DND-41 (cell line): ENCODE measurements at regions not wholly inside any gene's neighbourhood (a gene's known extent, or its start where the extent isn't known, plus 50 kb on each side); places are given as distances from the start of the nearest gene placed in this dataset.

Experiments
- ATAC-seq: fragments of 200-7000 bp; cut with Tn5 transposase; 3 replicates; pipeline ENCODE4 v1.9.1; 2021; ENCODE audit warnings: low read depth; ENCODE audit not compliant: insufficient read depth
- DNase-seq: peaks from one replicate; pipeline ENCODE4 v3.0.0-alpha.2; 2020
- H2AFZ ChIP-seq: 2 replicates; pipeline ENCODE4 v1.6.0; 2012; ENCODE audit warnings: low read depth, low read length
- H3K27ac ChIP-seq: 2 replicates; pipeline ENCODE4 v1.5.1; 2012; ENCODE audit warnings: low read length, inconsistent platforms
- H3K27me3 ChIP-seq: fragments of 200-600 bp; sonication (generic); 2 replicates; pipeline ENCODE4 v1.6.0; 2012; ENCODE audit warnings: low read length, mild to moderate bottlenecking, inconsistent platforms; ENCODE audit not compliant: insufficient read depth, poor library complexity
- H3K36me3 ChIP-seq: 2 replicates; pipeline ENCODE4 v1.5.1; 2012; ENCODE audit warnings: low read length, inconsistent platforms; ENCODE audit not compliant: insufficient read depth
- H3K4me1 ChIP-seq: 2 replicates; pipeline ENCODE4 v1.5.1; 2012; ENCODE audit warnings: mild to moderate bottlenecking, low read length; ENCODE audit not compliant: insufficient read depth
- H3K4me2 ChIP-seq: 2 replicates; pipeline ENCODE4 v1.6.0; 2012; ENCODE audit warnings: mild to moderate bottlenecking, moderate library complexity, low read length, inconsistent platforms; ENCODE audit not compliant: insufficient read depth
- H3K4me3 ChIP-seq, 2 experiments: fragments of 200-600 bp in 1 of 2; shearing (Covaris generic) in 1 of 2; 2 replicates each; pipeline ENCODE4 v1.5.1; 2012 to 2016; ENCODE audit warnings: inconsistent platforms in 2 of 2, low read length in 2 of 2, mild to moderate bottlenecking in 2 of 2, low read depth in 1 of 2, moderate library complexity in 1 of 2
- H3K79me2 ChIP-seq: 2 replicates; pipeline ENCODE4 v1.6.0; 2012; ENCODE audit warnings: low read length, inconsistent platforms; ENCODE audit not compliant: insufficient read depth
- H3K9ac ChIP-seq: 2 replicates; pipeline ENCODE4 v1.6.0; 2012; ENCODE audit warnings: low read depth, mild to moderate bottlenecking, inconsistent platforms, low read length, moderate library complexity
- H3K9me3 ChIP-seq: 2 replicates; pipeline ENCODE4 v1.5.1; 2012; ENCODE audit warnings: low read length, moderate library complexity, mild to moderate bottlenecking, inconsistent platforms; ENCODE audit not compliant: insufficient read depth, severe bottlenecking
- H4K20me1 ChIP-seq: 2 replicates; pipeline ENCODE4 v1.6.0; 2012; ENCODE audit warnings: low read length; ENCODE audit not compliant: insufficient read depth
- EZH2 ChIP-seq: IDR thresholded peaks from 3 replicates; pipeline ENCODE4 v1.6.1; 2012; ENCODE audit warnings: borderline replicate concordance, low read depth, mild to moderate bottlenecking, moderate library complexity, low read length, inconsistent platforms; ENCODE audit not compliant: severe bottlenecking
- TF ChIP-seq, protein P1 (sequence below): IDR thresholded peaks from 2 replicates; pipeline ENCODE4 v1.5.1; 2012; ENCODE audit warnings: borderline replicate concordance, low read length, moderate library complexity, mild to moderate bottlenecking; ENCODE audit not compliant: poor library complexity, severe bottlenecking; ENCODE audit errors: extremely low read depth

DNA sequence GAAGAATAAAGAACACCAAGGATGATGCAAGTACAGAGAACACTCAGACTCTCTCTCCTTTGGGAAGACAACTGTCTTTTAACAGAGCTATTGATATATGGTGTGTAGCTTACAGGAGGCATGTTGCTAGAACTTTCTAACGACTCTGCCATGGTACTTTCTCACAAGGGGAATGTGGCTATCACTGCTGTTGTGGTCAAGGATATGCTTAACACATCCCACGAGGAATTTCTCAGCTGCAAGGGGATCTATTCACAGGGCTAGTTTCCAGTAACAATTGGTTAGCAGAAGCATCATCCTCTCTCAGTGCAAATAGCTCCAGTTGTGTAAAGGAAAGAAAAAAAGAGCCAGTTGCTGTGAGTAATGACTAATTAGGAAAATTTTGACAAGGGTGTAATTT is 826.0 kb downstream of the SORCS1 start:
- no peaks in the 10 kb centered on the region for H3K27me3 ChIP-seq
- H3K4me3 ChIP-seq: no peak overlapping the region
- H3K9me3 ChIP-seq: no peaks in the 10 kb centered on the region
- DNase-seq (no peak), ATAC-seq (no peak)
- H3K4me1 ChIP-seq: no peaks in the 10 kb centered on the region
- no peaks in the 10 kb centered on the region for H4K20me1 ChIP-seq
- H3K79me2 ChIP-seq: no peaks in the 10 kb centered on the region
- TF ChIP-seq, protein P1, sequence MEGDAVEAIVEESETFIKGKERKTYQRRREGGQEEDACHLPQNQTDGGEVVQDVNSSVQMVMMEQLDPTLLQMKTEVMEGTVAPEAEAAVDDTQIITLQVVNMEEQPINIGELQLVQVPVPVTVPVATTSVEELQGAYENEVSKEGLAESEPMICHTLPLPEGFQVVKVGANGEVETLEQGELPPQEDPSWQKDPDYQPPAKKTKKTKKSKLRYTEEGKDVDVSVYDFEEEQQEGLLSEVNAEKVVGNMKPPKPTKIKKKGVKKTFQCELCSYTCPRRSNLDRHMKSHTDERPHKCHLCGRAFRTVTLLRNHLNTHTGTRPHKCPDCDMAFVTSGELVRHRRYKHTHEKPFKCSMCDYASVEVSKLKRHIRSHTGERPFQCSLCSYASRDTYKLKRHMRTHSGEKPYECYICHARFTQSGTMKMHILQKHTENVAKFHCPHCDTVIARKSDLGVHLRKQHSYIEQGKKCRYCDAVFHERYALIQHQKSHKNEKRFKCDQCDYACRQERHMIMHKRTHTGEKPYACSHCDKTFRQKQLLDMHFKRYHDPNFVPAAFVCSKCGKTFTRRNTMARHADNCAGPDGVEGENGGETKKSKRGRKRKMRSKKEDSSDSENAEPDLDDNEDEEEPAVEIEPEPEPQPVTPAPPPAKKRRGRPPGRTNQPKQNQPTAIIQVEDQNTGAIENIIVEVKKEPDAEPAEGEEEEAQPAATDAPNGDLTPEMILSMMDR: no peak
- TF ChIP-seq EZH2: no peak
- H3K4me2 ChIP-seq: no peak overlapping the region
- H3K27ac ChIP-seq: no peak overlapping the region
- H3K36me3 ChIP-seq: no peaks in the 10 kb centered on the region
- no peak overlapping the region for H3K9ac ChIP-seq
- no peak overlapping the region for H2AFZ ChIP-seq

DNA sequence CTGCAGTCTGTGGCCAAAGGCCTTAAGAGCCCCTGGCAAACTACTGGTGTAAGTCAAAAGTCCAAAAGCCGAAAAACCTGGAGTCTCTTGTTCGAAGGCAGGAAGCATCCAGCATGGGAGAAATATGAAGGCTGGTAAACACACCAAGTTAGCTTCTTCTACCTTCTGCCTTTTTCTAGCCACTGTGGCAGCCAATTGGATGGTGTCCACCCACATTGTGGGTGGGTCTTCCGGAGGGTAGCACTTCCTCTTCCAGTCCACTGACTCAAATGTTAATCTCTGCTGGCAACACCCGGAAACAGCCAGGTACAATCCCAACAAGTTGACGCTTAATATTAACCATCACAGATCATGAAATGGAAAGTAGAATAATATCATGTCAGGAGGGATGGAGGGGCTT is 827.6 kb downstream of the SORCS1 start:
- no peaks in the 10 kb centered on the region for H3K79me2 ChIP-seq
- no peak overlapping the region for H2AFZ ChIP-seq
- H3K36me3 ChIP-seq: no peaks in the 10 kb centered on the region
- no peak overlapping the region for H3K4me2 ChIP-seq
- no peaks in the 10 kb centered on the region for H3K9me3 ChIP-seq
- no peaks in the 10 kb centered on the region for H3K4me1 ChIP-seq
- H3K4me3 ChIP-seq: no peak overlapping the region
- H3K27me3 ChIP-seq: no peaks in the 10 kb centered on the region
- no peak overlapping the region for H3K27ac ChIP-seq
- no peaks in the 10 kb centered on the region for H4K20me1 ChIP-seq
- DNase-seq: no peak
- ATAC-seq: no peak
- H3K9ac ChIP-seq: no peak overlapping the region
- TF ChIP-seq, protein P1: no peak
- no peak for TF ChIP-seq EZH2

DNA sequence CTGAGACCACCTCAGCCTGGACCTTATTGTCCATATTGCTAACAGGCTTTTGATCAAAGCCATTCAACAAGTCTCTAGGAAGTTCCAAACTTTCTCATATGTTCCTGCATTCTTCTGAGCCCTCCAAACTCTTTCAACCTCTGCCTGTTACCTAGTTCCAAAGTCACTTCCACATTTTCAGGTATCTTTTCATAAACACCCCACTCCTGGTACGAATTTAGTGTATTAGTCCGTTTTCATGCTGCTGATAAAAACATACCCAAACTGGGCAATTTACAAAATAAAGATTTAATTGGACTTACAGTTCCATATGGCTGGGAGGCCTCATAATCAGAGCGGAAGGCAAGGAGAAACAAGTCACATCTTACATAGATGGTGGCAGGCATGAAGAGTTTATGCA is 836.8 kb downstream of the SORCS1 start:
- ATAC-seq: no peak

More for the DNA sequence above, 836.8 kb downstream of the SORCS1 start:
- Histone ChIP-seq H3K4me3 (no peak overlapping the region), H4K20me1 (no peaks in the 10 kb centered on the region), H3K27me3 (no peaks in the 10 kb centered on the region), H3K79me2 (no peaks in the 10 kb centered on the region), H3K9ac (no peak overlapping the region), H3K27ac (no peak overlapping the region), H3K36me3 (no peaks in the 10 kb centered on the region), H3K4me2 (no peak overlapping the region), H2AFZ (no peak overlapping the region), H3K4me1 (no peaks in the 10 kb centered on the region), H3K9me3 (peaks cover 11% of the 10 kb centered on the region)
- no peak for TF ChIP-seq EZH2
- TF ChIP-seq, protein P1: no peak
- no peak for DNase-seq
